GM21825 (cell line): ENCODE measurements at regions not wholly inside any gene's neighbourhood (a gene's known extent, or its start where the extent isn't known, plus 50 kb on each side); places are given as distances from the start of the nearest gene placed in this dataset.

Experiments
- ATAC-seq: cut with Tn5 transposase; IDR thresholded peaks from one replicate; pipeline ENCODE4 v1.9.1; 2021; ENCODE audit warnings: mild to moderate bottlenecking, moderate library complexity; ENCODE audit not compliant: unreplicated experiment

GRCh38 chr5:60018091-60018490, 124.6 kb upstream of the PDE4D start:
- no peak for ATAC-seq

GRCh38 chr5:60014331-60014730, 120.8 kb upstream of the PDE4D start:
- no peak for ATAC-seq

GRCh38 chr5:60010853-60011252, 117.3 kb upstream of the PDE4D start:
- ATAC-seq: no peak

GRCh38 chr5:60010328-60010727, 116.8 kb upstream of the PDE4D start:
- no peak for ATAC-seq

- no peak for ATAC-seq
Measured at GRCh38 chr5:60007729-60008128, 114.2 kb upstream of the PDE4D start.

- ATAC-seq: no peak
Measured at GRCh38 chr5:59999056-59999455, 105.5 kb upstream of the PDE4D start.

- no peak for ATAC-seq
Measured at GRCh38 chr5:59992206-59992605, 98.7 kb upstream of the PDE4D start.

- no peak for ATAC-seq
Measured at GRCh38 chr5:59988396-59988795, 94.9 kb upstream of the PDE4D start.

- no peak for ATAC-seq
Measured at GRCh38 chr5:59976342-59976741, 82.8 kb upstream of the PDE4D start.

GRCh38 chr5:59972043-59972442, 78.5 kb upstream of the PDE4D start:
- ATAC-seq: no peak

- no peak for ATAC-seq
Measured at GRCh38 chr5:59959330-59959729, 65.8 kb upstream of the PDE4D start.

GRCh38 chr5:59956130-59956783, 62.7 kb upstream of the PDE4D start:
- no peak for ATAC-seq

- no peak for ATAC-seq
Measured at GRCh38 chr5:59955241-59955640, 61.7 kb upstream of the PDE4D start.

- ATAC-seq: no peak
Measured at GRCh38 chr5:59943452-59944113, 50.1 kb upstream of the PDE4D start.
